H1 (cell line): ENCODE measurements at regions not wholly inside any gene's neighbourhood (a gene's known extent, or its start where the extent isn't known, plus 50 kb on each side); places are given as distances from the start of the nearest gene placed in this dataset.

ENCODE experiments used
- BACH1 ChIP-seq: IDR thresholded peaks from 2 replicates; pipeline ENCODE4 v1.6.1; 2012; ENCODE audit warnings: low read length, improper control_type of control experiment
- CTCF ChIP-seq, 3 experiments: IDR thresholded peaks; 1 replicate in 2 of 3; 2 replicates in 1 of 3; pipeline versions ENCODE4 v1.5.1 to v1.6.1; 2011; ENCODE audit warnings: low read length in 3 of 3, mild to moderate bottlenecking in 3 of 3, inconsistent platforms in 2 of 3, low read depth in 1 of 3, moderate library complexity in 1 of 3; ENCODE audit not compliant: insufficient read depth in 1 of 3; ENCODE audit errors: control extremely low read depth in 1 of 3
- EP300 ChIP-seq, 2 experiments: IDR thresholded peaks; 1 replicate in 1 of 2; 2 replicates in 1 of 2; pipeline ENCODE4 v1.6.1; 2011 to 2012; ENCODE audit warnings: low read depth in 2 of 2, low read length in 2 of 2, mild to moderate bottlenecking in 2 of 2, borderline replicate concordance in 1 of 2, inconsistent platforms in 1 of 2, moderate library complexity in 1 of 2
- POLR2A ChIP-seq, 2 experiments: IDR thresholded peaks; 1 replicate in 1 of 2; 2 replicates in 1 of 2; pipeline ENCODE4 v1.6.1; 2011; ENCODE audit warnings: low read depth in 2 of 2, low read length in 2 of 2, mild to moderate bottlenecking in 2 of 2; ENCODE audit errors: control extremely low read depth in 1 of 2
- RXRA ChIP-seq: IDR thresholded peaks from 2 replicates; pipeline ENCODE4 v1.6.1; 2011; ENCODE audit warnings: low read depth, mild to moderate bottlenecking, low read length, moderate library complexity; ENCODE audit not compliant: insufficient read depth
- TCF12 ChIP-seq: IDR thresholded peaks from 2 replicates; pipeline ENCODE4 v1.6.1; 2011; ENCODE audit warnings: low read depth, mild to moderate bottlenecking, low read length

- no peak for TF ChIP-seq POLR2A (IDR thresholded peaks at IDR 0.05; ENCODE audit: control extremely low read depth in 1 of 2, low read depth in 2 of 2, low read length in 2 of 2)
- no peak for TF ChIP-seq CTCF (IDR thresholded peaks at IDR 0.05; ENCODE audit: control extremely low read depth in 1 of 3, insufficient read depth in 1 of 3, low read depth in 1 of 3, low read length in 3 of 3)
- no peak for TF ChIP-seq RXRA
- no peak for TF ChIP-seq TCF12
- TF ChIP-seq BACH1, result no peak
- no peak for TF ChIP-seq EP300 (IDR thresholded peaks at IDR 0.05; ENCODE audit: borderline replicate concordance in 1 of 2, low read depth in 2 of 2, low read length in 2 of 2)
Measured at GRCh38 chr6:8526624-8527023, 91.3 kb upstream of the SLC35B3 start.
